Neural crest cell (in vitro differentiated cells): ENCODE measurements at regions not wholly inside any gene's neighbourhood (a gene's known extent, or its start where the extent isn't known, plus 50 kb on each side); places are given as distances from the start of the nearest gene placed in this dataset.

Experiments used
- DNase-seq: peaks from one replicate; pipeline ENCODE4 v3.0.0; 2021; ENCODE audit warnings: low read depth, mixed read lengths, low spot score
- H3K27ac Mint-ChIP-seq: one replicate; pipeline ENCODE4 v1.8.0; 2021; ENCODE audit warnings: mild to moderate bottlenecking, mixed read lengths; ENCODE audit not compliant: unreplicated experiment
- H3K27me3 Mint-ChIP-seq: 2 replicates; pipeline ENCODE4 v1.8.0; 2021; ENCODE audit warnings: low read depth, mild to moderate bottlenecking, mixed read lengths
- H3K36me3 Mint-ChIP-seq: 2 replicates; pipeline ENCODE4 v1.8.0; 2021; ENCODE audit warnings: low read depth, mild to moderate bottlenecking, mixed read lengths
- H3K4me1 Mint-ChIP-seq: 2 replicates; pipeline ENCODE4 v1.8.0; 2021; ENCODE audit warnings: mixed read lengths
- H3K4me3 Mint-ChIP-seq: one replicate; pipeline ENCODE4 v1.8.0; 2021; ENCODE audit warnings: mild to moderate bottlenecking, mixed read lengths
- H3K9me3 Mint-ChIP-seq: 2 replicates; pipeline ENCODE4 v1.8.0; 2021; ENCODE audit warnings: mixed read lengths
- TF ChIP-seq, protein P1 (sequence below): fragments of 200-600 bp; sonication (generic); conservative IDR thresholded peaks from 2 replicates; pipeline ENCODE4 v1.5.0; 2021; ENCODE audit warnings: antibody characterized with exemption, mild to moderate bottlenecking

DNA sequence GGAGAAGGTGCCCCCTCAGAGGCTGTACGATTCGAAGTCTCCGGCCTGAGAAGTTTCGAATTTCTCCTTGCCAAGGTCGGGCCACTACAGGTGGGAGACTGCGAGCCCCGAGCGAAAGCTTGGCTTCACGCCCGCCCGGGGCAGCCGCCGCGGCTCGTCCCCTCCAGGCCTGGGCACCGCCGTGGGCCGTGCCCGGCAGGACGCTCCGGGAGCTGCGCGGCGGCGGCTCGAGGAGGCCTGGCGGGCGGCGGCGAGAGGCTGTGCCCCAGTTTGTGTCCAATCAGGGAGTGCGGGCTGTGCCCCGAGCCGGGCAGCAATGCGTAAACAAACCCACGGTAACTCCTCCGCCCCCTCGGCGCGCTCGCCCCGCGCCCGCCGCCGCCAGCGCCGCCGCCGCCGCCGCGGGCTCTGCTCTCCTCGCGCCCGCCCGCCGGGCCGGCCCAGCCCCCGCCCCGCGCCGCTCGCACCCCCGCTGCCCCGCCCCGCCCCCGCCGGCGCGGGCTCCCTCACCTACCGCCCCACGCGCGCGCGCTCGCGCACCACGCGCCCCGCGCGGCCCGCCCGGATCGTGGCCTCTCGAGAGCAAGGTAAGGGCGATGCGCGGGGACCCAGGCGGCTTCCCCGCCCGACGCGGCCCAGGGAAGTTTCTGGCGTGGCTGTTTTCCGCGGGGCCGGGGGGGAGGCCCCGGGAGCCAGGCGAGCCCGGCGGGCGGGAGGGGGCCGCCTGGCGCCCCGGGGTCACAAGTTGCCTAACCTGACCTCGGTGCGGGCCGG, 57.8 kb upstream of the PCGF5 start:
- H3K4me3 Mint-ChIP-seq, result peak overlapping the region; percentile 86
- H3K27ac Mint-ChIP-seq, result no peak overlapping the region
- peak; percentile 41 for DNase-seq
- H3K27me3 Mint-ChIP-seq, result peaks cover 70% of the 10 kb centered on the region
- H3K4me1 Mint-ChIP-seq, result peaks cover 8% of the 10 kb centered on the region
- no peaks in the 10 kb centered on the region for H3K9me3 Mint-ChIP-seq
- TF ChIP-seq, protein P1, sequence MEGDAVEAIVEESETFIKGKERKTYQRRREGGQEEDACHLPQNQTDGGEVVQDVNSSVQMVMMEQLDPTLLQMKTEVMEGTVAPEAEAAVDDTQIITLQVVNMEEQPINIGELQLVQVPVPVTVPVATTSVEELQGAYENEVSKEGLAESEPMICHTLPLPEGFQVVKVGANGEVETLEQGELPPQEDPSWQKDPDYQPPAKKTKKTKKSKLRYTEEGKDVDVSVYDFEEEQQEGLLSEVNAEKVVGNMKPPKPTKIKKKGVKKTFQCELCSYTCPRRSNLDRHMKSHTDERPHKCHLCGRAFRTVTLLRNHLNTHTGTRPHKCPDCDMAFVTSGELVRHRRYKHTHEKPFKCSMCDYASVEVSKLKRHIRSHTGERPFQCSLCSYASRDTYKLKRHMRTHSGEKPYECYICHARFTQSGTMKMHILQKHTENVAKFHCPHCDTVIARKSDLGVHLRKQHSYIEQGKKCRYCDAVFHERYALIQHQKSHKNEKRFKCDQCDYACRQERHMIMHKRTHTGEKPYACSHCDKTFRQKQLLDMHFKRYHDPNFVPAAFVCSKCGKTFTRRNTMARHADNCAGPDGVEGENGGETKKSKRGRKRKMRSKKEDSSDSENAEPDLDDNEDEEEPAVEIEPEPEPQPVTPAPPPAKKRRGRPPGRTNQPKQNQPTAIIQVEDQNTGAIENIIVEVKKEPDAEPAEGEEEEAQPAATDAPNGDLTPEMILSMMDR, result no peak
- H3K36me3 Mint-ChIP-seq, result no peaks in the 10 kb centered on the region

DNA sequence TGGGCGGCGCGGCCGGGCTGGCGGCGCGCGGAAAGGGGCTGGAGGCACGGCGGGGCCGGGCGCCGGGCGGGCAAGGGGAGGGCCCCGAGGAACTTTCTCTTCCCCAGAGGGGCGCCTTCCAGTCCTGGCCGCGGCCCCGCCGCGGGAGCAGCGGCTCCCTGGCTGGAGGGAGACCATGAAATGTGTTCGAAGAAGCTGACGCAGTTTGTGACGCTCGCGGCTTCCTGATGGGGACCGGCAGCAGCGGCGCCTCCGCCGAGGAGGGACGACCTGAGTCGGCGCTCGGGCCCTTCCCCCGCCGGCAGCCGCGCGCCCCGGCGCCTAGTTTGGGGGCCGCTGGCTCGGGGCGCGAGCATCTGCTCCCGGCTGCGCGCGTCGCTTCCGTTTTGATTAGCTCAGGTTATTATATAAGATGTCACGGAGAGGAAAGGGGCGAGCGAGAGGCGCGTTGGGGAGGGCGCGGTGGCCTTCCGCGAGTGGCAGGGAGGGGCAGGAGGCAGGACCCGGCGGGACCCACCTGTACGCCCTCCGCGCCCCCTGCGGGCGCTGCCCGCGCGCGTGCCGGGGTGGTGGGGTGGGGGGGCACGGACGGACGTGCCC, 57.1 kb upstream of the PCGF5 start:
- Mint-ChIP-seq H3K27me3 (peaks cover 77% of the 10 kb centered on the region), H3K4me3 (peak overlapping the region; percentile 81), H3K4me1 (peaks cover 8% of the 10 kb centered on the region), H3K36me3 (peaks cover 3% of the 10 kb centered on the region), H3K9me3 (no peaks in the 10 kb centered on the region), H3K27ac (no peak overlapping the region)
- TF ChIP-seq, protein P1, result peak; percentile 16
- no peak for DNase-seq

DNA sequence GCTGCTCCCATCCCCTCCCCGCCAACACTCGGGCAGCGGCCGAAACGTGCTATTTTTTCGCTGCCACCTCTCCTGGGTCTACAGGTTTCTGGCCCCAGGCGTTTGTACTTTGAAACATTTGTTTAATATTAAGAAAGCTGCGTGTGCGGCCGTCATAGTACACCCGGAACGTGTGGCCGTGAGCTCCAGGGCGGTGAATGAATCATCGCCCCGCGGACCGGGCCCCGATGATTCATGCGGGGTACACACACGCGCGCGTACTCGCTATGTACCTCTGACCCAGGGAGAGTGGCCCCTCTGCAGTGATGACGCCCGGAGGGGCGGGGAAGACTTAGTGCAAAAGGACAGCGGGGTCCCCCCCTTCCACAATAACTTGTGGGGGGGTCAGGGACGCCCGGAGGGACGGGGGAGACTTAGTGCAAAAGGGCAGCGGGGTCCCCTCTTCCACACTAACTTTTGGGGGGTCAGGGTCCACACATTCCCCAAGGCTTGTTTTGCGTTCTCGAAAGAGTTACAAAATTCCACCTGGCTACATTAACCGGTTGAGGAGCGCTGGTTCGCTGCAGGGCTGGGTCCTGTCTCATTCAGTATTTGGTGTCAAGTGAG, 56.5 kb upstream of the PCGF5 start:
- Mint-ChIP-seq H3K9me3 (no peaks in the 10 kb centered on the region), H3K4me1 (peaks cover 8% of the 10 kb centered on the region), H3K4me3 (peak overlapping the region; percentile 81), H3K27me3 (peaks cover 79% of the 10 kb centered on the region), H3K27ac (no peak overlapping the region), H3K36me3 (peaks cover 3% of the 10 kb centered on the region)
- no peak for DNase-seq
- TF ChIP-seq, protein P1, result no peak

DNA sequence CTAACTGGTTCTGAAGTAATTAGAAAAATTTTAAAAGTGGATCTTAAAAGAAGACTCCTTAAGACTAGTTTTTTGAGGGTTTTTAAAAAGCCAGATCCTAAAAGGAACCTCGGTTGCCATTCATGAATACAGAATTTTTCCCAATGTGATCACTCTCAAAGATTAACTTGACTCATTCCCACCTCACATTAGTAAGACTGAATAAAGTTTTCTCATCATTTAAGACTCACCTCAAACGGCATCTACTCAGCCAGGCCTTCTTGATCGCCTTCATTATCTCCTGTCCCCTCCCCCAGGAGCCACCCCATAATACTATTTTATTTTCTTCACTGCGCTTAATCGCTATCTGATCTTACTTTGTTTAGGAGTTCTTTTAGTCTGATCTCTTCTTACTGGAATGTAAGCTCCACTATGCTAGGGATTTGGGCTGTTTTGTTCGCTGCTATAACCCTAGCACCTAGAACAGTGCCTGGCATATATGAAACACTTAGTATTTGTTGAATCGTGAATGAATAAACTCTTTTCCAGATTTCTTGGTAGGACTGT, 55.9 kb upstream of the PCGF5 start:
- Mint-ChIP-seq H3K36me3 (peaks cover 3% of the 10 kb centered on the region), H3K4me3 (peak overlapping the region; percentile 81), H3K9me3 (no peaks in the 10 kb centered on the region), H3K4me1 (peaks cover 8% of the 10 kb centered on the region), H3K27me3 (peaks cover 79% of the 10 kb centered on the region), H3K27ac (no peak overlapping the region)
- DNase-seq, result no peak
- TF ChIP-seq, protein P1, result no peak

DNA sequence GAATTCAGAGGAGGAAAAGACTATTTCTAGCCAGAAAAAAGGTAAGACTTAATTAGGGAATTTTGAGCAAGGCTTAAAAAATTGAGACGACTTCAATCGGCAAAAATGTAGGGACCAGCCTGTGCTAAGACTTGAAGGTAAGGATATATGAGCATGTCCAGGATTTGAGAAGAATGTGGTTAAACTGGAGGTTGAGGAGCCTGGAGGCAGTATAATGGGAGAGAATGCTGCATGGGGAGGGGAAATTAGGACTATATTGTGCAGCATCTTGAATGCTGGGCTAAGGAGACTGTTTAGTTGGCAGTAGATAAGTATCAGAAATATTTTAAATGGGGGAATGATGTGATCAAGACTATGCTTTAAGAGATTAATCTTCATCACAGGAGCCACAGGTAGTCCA, 53.1 kb upstream of the PCGF5 start:
- Mint-ChIP-seq H3K9me3 (peaks cover 9% of the 10 kb centered on the region), H3K4me3 (no peak overlapping the region), H3K36me3 (peaks cover 11% of the 10 kb centered on the region), H3K27me3 (peaks cover 66% of the 10 kb centered on the region), H3K27ac (no peak overlapping the region), H3K4me1 (peaks cover 3% of the 10 kb centered on the region)
- no peak for DNase-seq
- TF ChIP-seq, protein P1, result no peak
